GM23248 (cell line): ENCODE measurements at regions not wholly inside any gene's neighbourhood (a gene's known extent, or its start where the extent isn't known, plus 50 kb on each side); places are given as distances from the start of the nearest gene placed in this dataset.

Experiments
- EZH2 ChIP-seq: fragments of 200-600 bp; sonication (generic); IDR thresholded peaks from 2 replicates; pipeline ENCODE4 v1.6.1; 2018; ENCODE audit warnings: antibody characterized with exemption, mild to moderate bottlenecking; ENCODE audit not compliant: insufficient read depth, poor library complexity, severe bottlenecking
- EZH2phosphoT487 ChIP-seq: fragments of 200-600 bp; sonication (generic); IDR thresholded peaks from 2 replicates; pipeline ENCODE4 v1.6.1; 2018; ENCODE audit warnings: antibody characterized with exemption, moderate library complexity, mild to moderate bottlenecking, low read depth; ENCODE audit not compliant: insufficient read depth

DNA sequence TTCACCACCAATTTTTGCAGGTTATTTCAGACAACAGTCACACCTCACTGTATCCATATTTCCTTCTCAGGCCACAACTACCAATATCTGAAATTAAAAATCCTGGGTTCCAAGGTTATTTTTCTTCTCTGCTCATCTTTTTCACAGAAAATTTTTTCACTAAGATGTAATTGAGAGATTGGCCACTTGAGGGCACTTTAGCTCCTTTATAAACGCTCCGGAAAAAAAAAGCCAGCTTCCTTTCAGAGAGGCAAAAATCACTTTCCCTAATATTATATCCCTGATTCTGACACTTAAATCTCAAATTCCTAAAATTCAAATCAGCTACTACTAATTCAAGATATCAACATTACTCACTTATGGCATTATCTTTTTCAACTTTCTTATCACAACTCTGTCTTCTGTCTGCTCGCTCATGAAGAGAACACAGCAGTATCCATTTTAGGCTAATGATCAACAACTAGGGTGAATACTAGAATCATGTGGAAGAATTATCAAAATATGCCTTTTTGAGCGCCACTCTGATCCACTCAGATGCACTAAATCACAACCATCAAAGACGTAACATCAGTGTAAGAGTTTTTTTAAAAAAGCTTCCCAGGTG lies 101.4 kb upstream of the RGS1 start:
- no peak for TF ChIP-seq EZH2
- no peak for TF ChIP-seq EZH2phosphoT487
